ENCODE measurements at regions not wholly inside any gene's neighbourhood (a gene's known extent, or its start where the extent isn't known, plus 50 kb on each side); places are given as distances from the start of the nearest gene placed in this dataset.

DNA sequence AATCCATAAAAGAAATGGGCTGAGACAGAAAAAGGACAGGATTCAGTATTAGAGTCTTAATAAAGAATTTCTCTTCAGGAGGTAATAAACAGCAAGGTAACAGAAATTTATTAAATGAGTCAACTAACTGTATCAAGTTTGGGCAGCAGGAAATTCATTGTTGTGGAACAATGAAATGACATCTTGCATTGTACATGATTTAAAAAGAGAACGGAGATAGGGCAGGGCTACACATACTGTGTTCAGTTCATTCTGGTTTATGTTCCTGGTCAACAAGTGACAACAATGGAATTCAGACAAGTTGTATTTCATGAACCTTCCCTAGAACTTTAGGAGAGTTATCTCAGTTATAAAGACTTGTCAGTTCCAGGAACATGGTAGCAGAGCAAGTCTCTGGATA is 961.3 kb downstream of the SOCS6 start:
- no peak for DNase-seq (ENCODE audit: low spot score)
- Histone ChIP-seq H3K27ac (no peak overlapping the region), H3K4me3 (no peak overlapping the region)
- TF ChIP-seq, protein P1, sequence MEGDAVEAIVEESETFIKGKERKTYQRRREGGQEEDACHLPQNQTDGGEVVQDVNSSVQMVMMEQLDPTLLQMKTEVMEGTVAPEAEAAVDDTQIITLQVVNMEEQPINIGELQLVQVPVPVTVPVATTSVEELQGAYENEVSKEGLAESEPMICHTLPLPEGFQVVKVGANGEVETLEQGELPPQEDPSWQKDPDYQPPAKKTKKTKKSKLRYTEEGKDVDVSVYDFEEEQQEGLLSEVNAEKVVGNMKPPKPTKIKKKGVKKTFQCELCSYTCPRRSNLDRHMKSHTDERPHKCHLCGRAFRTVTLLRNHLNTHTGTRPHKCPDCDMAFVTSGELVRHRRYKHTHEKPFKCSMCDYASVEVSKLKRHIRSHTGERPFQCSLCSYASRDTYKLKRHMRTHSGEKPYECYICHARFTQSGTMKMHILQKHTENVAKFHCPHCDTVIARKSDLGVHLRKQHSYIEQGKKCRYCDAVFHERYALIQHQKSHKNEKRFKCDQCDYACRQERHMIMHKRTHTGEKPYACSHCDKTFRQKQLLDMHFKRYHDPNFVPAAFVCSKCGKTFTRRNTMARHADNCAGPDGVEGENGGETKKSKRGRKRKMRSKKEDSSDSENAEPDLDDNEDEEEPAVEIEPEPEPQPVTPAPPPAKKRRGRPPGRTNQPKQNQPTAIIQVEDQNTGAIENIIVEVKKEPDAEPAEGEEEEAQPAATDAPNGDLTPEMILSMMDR (IDR thresholded peaks at IDR 0.05): no peak

DNA sequence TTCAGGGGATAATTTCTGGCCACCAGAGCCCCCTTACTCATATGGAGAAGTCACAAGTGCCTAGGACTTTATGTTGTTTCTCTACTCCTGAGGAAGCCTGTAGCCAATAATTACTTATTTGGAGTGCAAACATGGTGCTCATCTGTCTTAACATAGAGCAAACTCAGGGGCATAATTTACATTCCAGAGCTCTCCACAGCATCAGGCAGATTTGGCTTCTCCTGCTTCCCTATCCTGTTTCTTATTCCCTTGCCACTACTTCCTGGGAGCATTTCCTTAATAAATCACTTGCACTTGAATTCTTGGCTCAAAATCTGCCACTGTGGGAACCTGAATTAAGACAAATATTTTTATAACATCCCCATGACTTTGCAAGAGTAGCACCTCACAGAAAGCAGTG is 960.9 kb downstream of the SOCS6 start:
- H3K4me3 ChIP-seq: no peak overlapping the region
- TF ChIP-seq, protein P1 (IDR thresholded peaks at IDR 0.05): no peak

DNA sequence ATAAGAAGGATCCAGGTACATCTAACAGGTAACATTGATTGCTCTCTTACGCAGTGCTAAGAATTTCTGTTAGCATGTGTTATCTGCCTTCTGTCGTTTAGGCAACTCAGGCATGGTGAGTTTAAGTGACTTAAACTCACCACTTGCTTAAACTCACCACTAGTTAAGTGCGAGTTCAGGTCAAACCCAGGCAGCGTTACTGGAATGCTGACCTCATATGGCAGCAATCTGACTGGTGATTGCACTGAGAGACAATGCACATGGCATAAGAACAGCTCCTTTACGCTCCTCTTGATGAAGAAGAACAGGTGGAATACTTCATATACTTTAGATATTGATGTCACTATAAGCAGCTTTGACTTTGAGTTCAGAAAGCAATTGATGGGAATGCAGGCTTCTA is 954.1 kb downstream of the SOCS6 start:
- no peak for DNase-seq (ENCODE audit: low spot score)
- Histone ChIP-seq H3K27ac (no peak overlapping the region), H3K4me3 (no peak overlapping the region)
- TF ChIP-seq, protein P1 (IDR thresholded peaks at IDR 0.05): no peak

More for the DNA sequence above, 960.9 kb downstream of the SOCS6 start:
- H3K27ac ChIP-seq: no peak overlapping the region
- DNase-seq (ENCODE audit: low spot score): no peak

DNA sequence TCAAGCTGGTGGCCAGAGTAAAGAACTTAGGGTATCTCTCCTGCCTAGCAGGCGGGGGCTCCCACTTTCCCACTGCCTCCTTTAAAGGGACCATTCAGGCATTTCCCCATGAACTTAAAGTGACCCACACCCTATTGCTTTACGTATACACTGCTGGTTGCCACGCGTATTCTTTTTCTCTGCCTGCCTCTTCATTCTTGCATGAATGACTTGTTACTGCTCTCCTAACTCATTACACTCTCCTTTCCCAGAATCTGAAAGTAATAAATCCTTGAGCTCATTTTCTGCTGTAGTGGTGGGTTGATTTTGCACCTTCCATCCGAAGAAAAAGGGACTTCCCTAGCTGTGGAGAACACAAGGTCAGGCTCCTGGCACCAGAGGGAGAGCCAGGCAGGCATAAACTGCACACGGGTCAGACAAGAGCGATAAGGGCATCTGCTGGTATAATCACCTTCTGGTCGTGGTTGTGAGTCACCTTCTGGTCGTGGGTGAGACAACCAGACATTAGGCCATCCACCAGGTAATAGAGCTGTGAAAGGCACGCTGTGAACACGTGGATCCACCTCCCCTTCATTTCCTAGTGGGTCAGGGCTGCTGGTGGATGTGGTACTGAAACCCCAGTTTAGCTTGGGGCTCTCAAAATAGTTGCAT is 950.3 kb downstream of the SOCS6 start:
- no peak overlapping the region for H3K27ac ChIP-seq
- TF ChIP-seq, protein P1 (IDR thresholded peaks at IDR 0.05): no peak
- DNase-seq (ENCODE audit: low spot score): no peak
- H3K4me3 ChIP-seq: no peak overlapping the region

DNA sequence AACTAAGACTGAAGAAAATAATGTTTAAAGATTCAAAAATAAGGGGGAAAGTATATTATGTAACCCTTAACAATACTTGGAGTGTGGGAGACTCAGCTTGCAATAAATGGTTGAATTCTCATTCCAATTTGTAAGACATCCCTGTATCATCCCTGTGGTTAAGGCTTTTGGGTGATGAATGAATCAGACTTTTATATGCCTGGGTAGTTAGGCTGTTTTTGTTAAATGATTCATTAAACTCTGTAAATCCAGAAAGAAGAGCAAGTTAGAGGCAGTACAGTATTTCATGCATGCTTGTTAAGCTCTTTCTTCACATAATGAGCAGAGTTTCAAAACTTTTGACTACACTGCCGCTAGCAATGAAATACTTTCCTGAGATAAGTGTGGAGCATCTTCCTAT is 948.8 kb downstream of the SOCS6 start:
- TF ChIP-seq, protein P1 (IDR thresholded peaks at IDR 0.05): no peak
- DNase-seq (ENCODE audit: low spot score): no peak
- H3K27ac ChIP-seq: no peak overlapping the region
- no peak overlapping the region for H3K4me3 ChIP-seq

DNA sequence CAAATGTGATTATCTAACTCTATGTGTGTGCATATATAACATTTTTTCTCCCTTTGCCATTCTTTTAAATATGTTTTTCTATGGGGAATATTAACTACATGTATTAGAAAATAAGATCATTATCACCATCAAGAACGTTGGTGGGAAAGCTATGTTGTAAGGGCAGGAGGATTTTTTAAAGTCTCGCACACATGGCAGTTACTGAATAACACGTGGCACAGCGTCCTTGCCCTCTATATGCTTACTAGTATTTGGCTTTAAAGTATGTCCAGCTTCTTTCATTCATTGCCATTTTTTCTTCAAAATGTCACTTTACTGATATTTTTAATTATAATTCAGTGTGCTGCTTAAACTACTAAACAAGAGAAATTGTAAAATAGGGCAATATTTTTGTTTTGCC is 944.3 kb downstream of the SOCS6 start:
- TF ChIP-seq, protein P1 (IDR thresholded peaks at IDR 0.05): no peak
- DNase-seq (ENCODE audit: low spot score): no peak
- H3K4me3 ChIP-seq: no peak overlapping the region
- H3K27ac ChIP-seq: no peak overlapping the region

DNA sequence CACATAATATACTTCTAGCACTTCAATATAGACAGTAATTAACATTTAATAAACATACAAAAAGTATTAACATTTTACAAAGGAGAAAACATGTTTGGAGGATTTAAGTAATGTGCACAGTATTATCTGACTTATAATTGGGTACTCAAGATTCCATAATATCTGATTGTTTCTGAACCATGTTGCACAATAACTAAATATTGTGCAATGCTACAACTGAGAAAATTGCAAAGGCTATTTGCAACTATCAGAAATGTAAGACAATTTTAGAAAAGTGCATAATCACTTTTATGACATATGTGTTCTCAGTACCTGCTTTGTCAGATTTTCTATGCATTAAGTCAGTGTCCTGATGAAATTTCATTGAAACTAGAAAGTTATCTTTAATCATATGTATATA is 934.6 kb downstream of the SOCS6 start:
- no peak for DNase-seq (ENCODE audit: low spot score)
- no peak overlapping the region for H3K4me3 ChIP-seq
- no peak overlapping the region for H3K27ac ChIP-seq
- TF ChIP-seq, protein P1 (IDR thresholded peaks at IDR 0.05): no peak
